OCI-LY1 (cell line): ENCODE measurements at regions not wholly inside any gene's neighbourhood (a gene's known extent, or its start where the extent isn't known, plus 50 kb on each side); places are given as distances from the start of the nearest gene placed in this dataset.

Experiments used
- CTCF ChIP-seq: fragments of 200-600 bp; sonication (generic), shearing (Covaris generic); IDR thresholded peaks from 2 replicates; pipeline ENCODE4 v1.5.1; 2017; ENCODE audit warnings: mild to moderate bottlenecking, antibody characterized with exemption, low read length, moderate library complexity, mixed read lengths
- EZH2 ChIP-seq: fragments of 200-600 bp; sonication (generic), shearing (Covaris generic); IDR thresholded peaks from 2 replicates; pipeline ENCODE4 v1.8.0; 2017; ENCODE audit warnings: borderline replicate concordance, mixed run types, mild to moderate bottlenecking, antibody characterized with exemption, low read length, moderate library complexity, mixed read lengths

DNA sequence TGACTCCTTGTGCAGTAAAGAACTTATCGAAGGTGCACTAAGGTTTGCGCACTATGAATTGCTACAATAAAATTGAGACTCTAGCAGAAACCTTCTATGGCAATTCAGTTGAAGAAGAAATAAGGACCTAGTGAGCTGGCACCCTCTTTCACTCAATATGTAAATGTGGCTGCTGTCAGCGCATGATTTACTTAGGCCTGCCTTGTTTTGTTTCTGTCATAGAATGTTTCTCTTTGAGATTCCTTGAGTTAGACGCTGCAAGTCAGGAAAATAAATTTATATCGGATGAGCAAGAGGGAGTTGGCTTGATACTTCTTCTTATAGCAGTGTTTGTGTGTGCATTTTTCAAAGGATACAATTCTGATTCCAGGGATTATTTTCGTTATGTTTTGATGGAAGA is 322.1 kb downstream of the BLID start:
- TF ChIP-seq CTCF (no peak), EZH2 (no peak)
